ENCODE measurements at regions not wholly inside any gene's neighbourhood (a gene's known extent, or its start where the extent isn't known, plus 50 kb on each side); places are given as distances from the start of the nearest gene placed in this dataset.

DNA sequence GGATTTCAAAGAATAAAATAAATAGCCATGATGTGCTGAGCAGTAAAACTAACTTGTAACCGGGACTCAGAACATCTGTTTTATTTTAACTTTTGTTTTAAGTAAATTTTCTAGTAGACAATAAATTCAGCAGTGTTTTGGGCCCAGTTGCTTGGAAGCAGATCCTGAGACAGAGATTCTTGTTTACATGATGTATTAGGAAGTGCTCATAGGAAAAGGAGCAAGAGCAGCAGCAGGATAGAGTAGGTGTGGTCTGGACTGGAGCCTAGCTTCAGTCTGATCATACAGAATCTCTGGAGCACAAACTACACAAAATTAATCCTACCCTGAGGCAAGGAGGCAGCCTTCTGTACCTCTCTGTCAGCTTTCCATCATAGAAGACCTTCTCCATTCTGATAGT, 139.2 kb upstream of the CCNH start:
- H3K4me3 ChIP-seq: no peak overlapping the region
- no peak overlapping the region for H3K27ac ChIP-seq
- no peak for DNase-seq
- WGBS, 2 donors: 47 to 61% methylated on average over 1 of the region's 1 CpG
- no peaks in the 10 kb centered on the region for H3K4me1 ChIP-seq
- ATAC-seq: no peak
- TF ChIP-seq, protein P1, sequence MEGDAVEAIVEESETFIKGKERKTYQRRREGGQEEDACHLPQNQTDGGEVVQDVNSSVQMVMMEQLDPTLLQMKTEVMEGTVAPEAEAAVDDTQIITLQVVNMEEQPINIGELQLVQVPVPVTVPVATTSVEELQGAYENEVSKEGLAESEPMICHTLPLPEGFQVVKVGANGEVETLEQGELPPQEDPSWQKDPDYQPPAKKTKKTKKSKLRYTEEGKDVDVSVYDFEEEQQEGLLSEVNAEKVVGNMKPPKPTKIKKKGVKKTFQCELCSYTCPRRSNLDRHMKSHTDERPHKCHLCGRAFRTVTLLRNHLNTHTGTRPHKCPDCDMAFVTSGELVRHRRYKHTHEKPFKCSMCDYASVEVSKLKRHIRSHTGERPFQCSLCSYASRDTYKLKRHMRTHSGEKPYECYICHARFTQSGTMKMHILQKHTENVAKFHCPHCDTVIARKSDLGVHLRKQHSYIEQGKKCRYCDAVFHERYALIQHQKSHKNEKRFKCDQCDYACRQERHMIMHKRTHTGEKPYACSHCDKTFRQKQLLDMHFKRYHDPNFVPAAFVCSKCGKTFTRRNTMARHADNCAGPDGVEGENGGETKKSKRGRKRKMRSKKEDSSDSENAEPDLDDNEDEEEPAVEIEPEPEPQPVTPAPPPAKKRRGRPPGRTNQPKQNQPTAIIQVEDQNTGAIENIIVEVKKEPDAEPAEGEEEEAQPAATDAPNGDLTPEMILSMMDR (IDR thresholded peaks at IDR 0.05): no peak
- H3K9me3 ChIP-seq: peaks cover 0 to 16% (median 0%) of the 10 kb centered on the region in 11 donors
- intact Hi-C loops (cut with DNase I): no loop called here
- H3K36me3 ChIP-seq: no peaks in the 10 kb centered on the region
- no peaks in the 10 kb centered on the region for H3K27me3 ChIP-seq

DNA sequence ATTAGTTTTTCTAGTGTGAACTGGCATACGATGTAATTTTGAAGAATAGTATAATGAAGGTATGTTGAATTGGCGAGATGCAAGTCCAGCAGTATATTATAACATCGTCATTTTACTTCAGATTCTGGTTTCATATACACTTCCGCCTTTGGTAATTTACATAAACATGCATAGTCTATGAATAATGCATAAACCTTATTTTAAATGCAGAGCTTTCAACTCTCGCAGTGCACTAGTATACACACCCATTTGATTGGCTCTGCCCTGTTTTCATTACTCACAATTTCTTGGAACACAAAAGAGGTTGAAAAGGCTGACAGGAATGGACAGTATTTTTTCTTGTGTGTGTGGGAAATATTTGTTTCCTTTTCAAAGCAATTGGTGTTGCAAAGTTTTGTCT, 128.9 kb upstream of the CCNH start:
- no peak for DNase-seq
- Histone ChIP-seq H3K9me3 (no peaks in the 10 kb centered on the region), H3K27ac (no peak overlapping the region), H3K27me3 (no peaks in the 10 kb centered on the region), H3K4me3 (no peak overlapping the region), H3K36me3 (no peaks in the 10 kb centered on the region), H3K4me1 (peaks cover 0 to 8% (median 0%) of the 10 kb centered on the region in 9 donors)
- intact Hi-C loops (cut with DNase I): no loop called here
- WGBS, 2 donors: 76 to 83% methylated on average over 5 of the region's 5 CpGs
- no peak for ATAC-seq
- TF ChIP-seq, protein P1 (IDR thresholded peaks at IDR 0.05): no peak

DNA sequence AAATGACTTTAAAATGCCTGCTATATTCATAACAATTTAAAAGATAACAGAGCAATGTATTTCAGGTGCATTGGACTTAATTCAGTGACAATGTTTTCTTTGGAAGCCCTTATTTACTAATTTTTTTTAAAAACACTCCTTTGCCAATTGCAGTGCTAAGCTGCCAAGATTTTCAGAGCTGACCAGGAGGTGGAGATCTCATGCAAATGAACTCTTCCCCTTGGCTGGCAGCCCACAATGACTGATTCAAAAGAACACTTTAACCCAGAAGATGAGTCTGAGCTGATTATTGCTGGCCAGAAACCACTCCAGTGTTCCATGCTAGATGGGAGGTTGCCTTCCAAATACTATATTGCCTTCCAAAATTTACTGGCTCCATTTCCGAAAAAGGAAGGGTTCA, 128.3 kb upstream of the CCNH start:
- Histone ChIP-seq H3K9me3 (no peaks in the 10 kb centered on the region), H3K36me3 (no peaks in the 10 kb centered on the region), H3K27me3 (no peaks in the 10 kb centered on the region), H3K4me1 (peaks cover 0 to 8% (median 0%) of the 10 kb centered on the region in 9 donors), H3K4me3 (no peak overlapping the region), H3K27ac (no peak overlapping the region)
- ATAC-seq (peak in 5 of 8 donors; percentile 25 to 61 (median 54)), DNase-seq (peak; percentile 9 to 72)
- intact Hi-C loops (cut with DNase I): no loop called here
- TF ChIP-seq, protein P1 (IDR thresholded peaks at IDR 0.05): peak in 3 of 9 donors; percentile 5 to 31 (median 7)
- WGBS, 2 donors: 35 to 56% methylated on average over 1 of the region's 1 CpG

DNA sequence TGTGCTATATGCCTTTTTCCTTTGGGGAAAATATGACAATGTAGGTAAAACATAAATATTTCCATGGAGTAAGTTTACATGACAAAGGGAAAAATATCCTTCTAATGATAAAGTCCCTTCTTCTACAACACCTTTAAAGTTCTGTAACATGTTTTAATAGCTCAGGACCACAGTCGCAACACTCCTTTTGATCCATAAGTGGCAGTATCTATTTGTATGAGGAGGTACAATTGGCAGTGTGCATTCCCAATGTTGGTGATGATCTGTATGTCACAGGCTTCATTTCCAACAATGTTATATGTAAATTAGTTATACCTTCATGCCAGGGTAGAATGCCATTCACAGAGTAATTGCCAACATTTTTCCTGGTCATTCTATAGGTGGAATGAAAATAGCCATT, 127.1 kb upstream of the CCNH start:
- no peaks in the 10 kb centered on the region for H3K9me3 ChIP-seq
- ATAC-seq (no peak), DNase-seq (no peak)
- no peak overlapping the region for H3K4me3 ChIP-seq
- H3K27me3 ChIP-seq: no peaks in the 10 kb centered on the region
- WGBS, 2 donors: 54 to 75% methylated on average over 1 of the region's 1 CpG
- TF ChIP-seq, protein P1 (IDR thresholded peaks at IDR 0.05): no peak
- intact Hi-C loops (cut with DNase I): no loop called here
- peaks cover 0 to 8% (median 0%) of the 10 kb centered on the region in 9 donors for H3K4me1 ChIP-seq
- H3K36me3 ChIP-seq: no peaks in the 10 kb centered on the region
- H3K27ac ChIP-seq: no peak overlapping the region

All from heart right ventricle (tissue), 16 donors.